ENCODE measurements at regions not wholly inside any gene's neighbourhood (a gene's known extent, or its start where the extent isn't known, plus 50 kb on each side); places are given as distances from the start of the nearest gene placed in this dataset.

- ChIA-PET CTCF (no interaction called here), POLR2A (no interaction called here)
- TF ChIP-seq TARDBP (IDR thresholded peaks at IDR 0.05) (peak; percentile 13; the same call in 1 of the 2 replicates), FOXA1 (IDR thresholded peaks at IDR 0.05) (no peak)
- DNase-seq (ENCODE audit: extremely low spot score): no peak
Measured at GRCh38 chr7:156497776-156498509, 142.6 kb upstream of the RNF32 start.

- DNase-seq (ENCODE audit: extremely low spot score): no peak
- TF ChIP-seq PKNOX1 (IDR thresholded peaks at IDR 0.05): no peak
- TF ChIP-seq ARNT (IDR thresholded peaks at IDR 0.05): no peak
- no peak for TF ChIP-seq FOXM1 (IDR thresholded peaks at IDR 0.05; ENCODE audit: borderline replicate concordance)
- TF ChIP-seq HDGF (IDR thresholded peaks at IDR 0.05; ENCODE audit: borderline replicate concordance): no peak
- no peak for TF ChIP-seq SUZ12 (IDR thresholded peaks at IDR 0.05)
- no peak for TF ChIP-seq L3MBTL2 (conservative IDR thresholded peaks at IDR 0.05)
- no peak for TF ChIP-seq TARDBP (IDR thresholded peaks at IDR 0.05)
- TF ChIP-seq BHLHE40 (IDR thresholded peaks at IDR 0.05; ENCODE audit: borderline replicate concordance): no peak
- TF ChIP-seq ZNF384 (IDR thresholded peaks at IDR 0.05): no peak
- no peak for TF ChIP-seq FOXK2 (IDR thresholded peaks at IDR 0.05)
- no peak for TF ChIP-seq LEF1 (IDR thresholded peaks at IDR 0.05; ENCODE audit: borderline replicate concordance)
- TF ChIP-seq NFRKB (IDR thresholded peaks at IDR 0.05): no peak
- POLR2A ChIA-PET: no interaction called here
- CTCF ChIA-PET: no interaction called here
Measured at GRCh38 chr7:156496865-156497264, 143.7 kb upstream of the RNF32 start.

GRCh38 chr7:156496363-156496769 lies 144.2 kb upstream of the RNF32 start:
- CTCF ChIA-PET: no interaction called here

GRCh38 chr7:156494960-156495359 lies 145.6 kb upstream of the RNF32 start:
- DNase-seq (ENCODE audit: extremely low spot score): no peak
- CTCF ChIA-PET: interaction anchor here (0.7 kb wide), 1 partner anchor 252 kb away, joined by 3 read pairs; no protein-coding TSS in a partner anchor
- TF ChIP-seq SUZ12 (IDR thresholded peaks at IDR 0.05): no peak
- peak; percentile 10; the same call in 1 of the 2 replicates for TF ChIP-seq PKNOX1 (IDR thresholded peaks at IDR 0.05)
- POLR2A ChIA-PET: no interaction called here

More at GRCh38 chr7:156496363-156496769, 144.2 kb upstream of the RNF32 start:
- DNase-seq (ENCODE audit: extremely low spot score): no peak
- TF ChIP-seq SP1 (IDR thresholded peaks at IDR 0.05) (no peak), PKNOX1 (IDR thresholded peaks at IDR 0.05) (no peak), ARNT (IDR thresholded peaks at IDR 0.05) (no peak), NFRKB (IDR thresholded peaks at IDR 0.05) (no peak), ELF4 (IDR thresholded peaks at IDR 0.05) (no peak), BHLHE40 (IDR thresholded peaks at IDR 0.05; ENCODE audit: borderline replicate concordance) (no peak), SUZ12 (IDR thresholded peaks at IDR 0.05) (no peak), TARDBP (IDR thresholded peaks at IDR 0.05) (no peak), FOXA1 (IDR thresholded peaks at IDR 0.05) (no peak), CTBP1 (IDR thresholded peaks at IDR 0.05; ENCODE audit: borderline replicate concordance) (no peak), L3MBTL2 (conservative IDR thresholded peaks at IDR 0.05) (no peak), FOXM1 (IDR thresholded peaks at IDR 0.05; ENCODE audit: borderline replicate concordance) (no peak), FOXK2 (IDR thresholded peaks at IDR 0.05) (no peak), LEF1 (IDR thresholded peaks at IDR 0.05; ENCODE audit: borderline replicate concordance) (no peak)
- POLR2A ChIA-PET: no interaction called here

- POLR2A ChIA-PET: no interaction called here
- no peak for DNase-seq (ENCODE audit: extremely low spot score)
- TF ChIP-seq FOXK2 (IDR thresholded peaks at IDR 0.05): no peak
- no peak for TF ChIP-seq PKNOX1 (IDR thresholded peaks at IDR 0.05)
- TF ChIP-seq SUZ12 (IDR thresholded peaks at IDR 0.05): no peak
- TF ChIP-seq CTBP1 (IDR thresholded peaks at IDR 0.05; ENCODE audit: borderline replicate concordance): no peak
- TF ChIP-seq L3MBTL2 (conservative IDR thresholded peaks at IDR 0.05): no peak
- TF ChIP-seq FOXA1 (IDR thresholded peaks at IDR 0.05): no peak
- no peak for TF ChIP-seq ZNF384 (IDR thresholded peaks at IDR 0.05)
- no peak for TF ChIP-seq FOXM1 (IDR thresholded peaks at IDR 0.05; ENCODE audit: borderline replicate concordance)
- TF ChIP-seq ELF4 (IDR thresholded peaks at IDR 0.05): no peak
- no peak for TF ChIP-seq BHLHE40 (IDR thresholded peaks at IDR 0.05; ENCODE audit: borderline replicate concordance)
- no peak for TF ChIP-seq ARNT (IDR thresholded peaks at IDR 0.05)
- TF ChIP-seq LEF1 (IDR thresholded peaks at IDR 0.05; ENCODE audit: borderline replicate concordance): no peak
- TF ChIP-seq SP1 (IDR thresholded peaks at IDR 0.05): no peak
- CTCF ChIA-PET: no interaction called here
Measured at GRCh38 chr7:156493942-156494341, 146.6 kb upstream of the RNF32 start.

- ChIA-PET POLR2A (no interaction called here), CTCF (no interaction called here)
- DNase-seq (ENCODE audit: extremely low spot score): no peak
- TF ChIP-seq FOXM1 (IDR thresholded peaks at IDR 0.05; ENCODE audit: borderline replicate concordance) (no peak), PKNOX1 (IDR thresholded peaks at IDR 0.05) (no peak), FOXK2 (IDR thresholded peaks at IDR 0.05) (no peak), LEF1 (IDR thresholded peaks at IDR 0.05; ENCODE audit: borderline replicate concordance) (no peak), HDGF (IDR thresholded peaks at IDR 0.05; ENCODE audit: borderline replicate concordance) (no peak), SUZ12 (IDR thresholded peaks at IDR 0.05) (no peak), ARNT (IDR thresholded peaks at IDR 0.05) (no peak), NFRKB (IDR thresholded peaks at IDR 0.05) (no peak), BHLHE40 (IDR thresholded peaks at IDR 0.05; ENCODE audit: borderline replicate concordance) (no peak), CTBP1 (IDR thresholded peaks at IDR 0.05; ENCODE audit: borderline replicate concordance) (no peak), ELF4 (IDR thresholded peaks at IDR 0.05) (no peak), ZNF384 (IDR thresholded peaks at IDR 0.05) (no peak), SP1 (IDR thresholded peaks at IDR 0.05) (no peak), FOXA1 (IDR thresholded peaks at IDR 0.05) (no peak), L3MBTL2 (conservative IDR thresholded peaks at IDR 0.05) (no peak), TARDBP (IDR thresholded peaks at IDR 0.05) (no peak)
Measured at GRCh38 chr7:156492170-156492569, 148.4 kb upstream of the RNF32 start.
